Middle frontal gyrus (tissue), 1 donor: ENCODE measurements at regions not wholly inside any gene's neighbourhood (a gene's known extent, or its start where the extent isn't known, plus 50 kb on each side); places are given as distances from the start of the nearest gene placed in this dataset.
"Not testable (repeated sequence)": the region's sequence is repeated elsewhere in the genome, so short reads cannot be mapped to it uniquely, and the experiment has no call there.

ENCODE experiments used
- DNase-seq: peaks from one replicate; pipeline ENCODE4 v3.0.0-alpha.2; 2015; ENCODE audit warnings: low spot score; ENCODE audit errors: extremely low spot score

DNA sequence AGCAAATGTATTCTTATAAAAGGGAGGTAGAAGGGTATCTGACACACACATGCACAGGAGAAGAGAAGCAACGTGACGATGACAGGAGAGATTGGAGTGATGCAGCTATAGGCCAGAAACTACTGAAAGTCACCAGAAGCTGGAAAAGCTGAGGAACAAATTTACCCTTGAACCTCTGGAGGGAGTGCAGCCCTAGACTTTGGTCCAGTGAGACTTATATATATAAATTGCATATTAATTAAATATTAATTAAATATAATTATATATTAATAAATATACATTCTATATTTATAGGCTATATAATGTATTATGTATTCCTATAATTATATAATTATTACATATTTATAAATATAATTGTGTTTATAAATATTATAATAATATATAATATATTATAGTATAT, 96.5 kb upstream of the LMCD1 start:
- no peak for DNase-seq

DNA sequence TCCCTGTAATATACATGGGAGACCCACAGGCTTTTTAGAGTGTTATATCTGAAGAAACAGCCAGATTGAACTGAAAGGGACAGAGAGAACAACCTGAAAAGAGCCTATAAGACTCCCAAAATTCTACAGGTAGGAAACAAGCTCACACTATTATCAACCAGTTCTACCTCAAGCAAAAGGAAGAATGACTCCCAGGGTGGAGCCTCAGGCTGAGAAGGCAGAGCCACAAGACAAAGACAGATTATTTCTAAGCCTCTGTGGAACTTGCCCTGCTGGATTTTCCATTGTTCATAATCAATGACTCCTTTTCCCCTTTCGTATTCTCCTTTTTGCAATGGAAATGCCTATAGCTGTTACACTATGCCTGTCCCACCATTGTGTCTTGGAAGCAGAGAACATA, 95.1 kb upstream of the LMCD1 start:
- DNase-seq: no peak

DNA sequence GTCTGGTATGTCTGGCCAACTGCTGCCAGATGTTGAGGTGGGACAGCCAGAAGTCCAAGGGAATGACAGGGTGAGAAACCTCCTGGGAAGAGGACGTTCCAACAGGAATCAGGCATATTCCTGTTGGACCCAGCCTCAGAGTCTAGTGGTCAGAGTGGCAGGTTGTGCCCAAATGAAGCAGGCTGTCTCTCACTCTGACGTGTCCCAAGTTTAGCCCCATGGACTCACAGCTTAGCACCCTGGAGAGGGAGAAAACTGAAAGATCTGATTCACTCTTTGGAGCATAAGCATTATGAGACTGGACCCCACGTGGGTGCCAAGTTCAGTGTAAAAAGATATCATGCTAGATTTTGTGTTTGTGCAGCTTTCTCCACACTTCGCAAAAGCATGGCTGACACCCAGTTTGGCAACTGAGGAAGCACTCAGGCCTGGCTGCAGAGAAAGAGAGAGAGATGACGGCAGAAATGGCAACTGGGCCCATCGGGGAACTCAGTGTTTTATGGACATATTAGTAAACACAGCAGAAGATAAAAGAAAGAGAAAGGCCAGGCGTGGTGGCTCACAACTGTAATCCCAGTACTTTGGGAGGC, 88.2 kb upstream of the LMCD1 start:
- DNase-seq: no peak

DNA sequence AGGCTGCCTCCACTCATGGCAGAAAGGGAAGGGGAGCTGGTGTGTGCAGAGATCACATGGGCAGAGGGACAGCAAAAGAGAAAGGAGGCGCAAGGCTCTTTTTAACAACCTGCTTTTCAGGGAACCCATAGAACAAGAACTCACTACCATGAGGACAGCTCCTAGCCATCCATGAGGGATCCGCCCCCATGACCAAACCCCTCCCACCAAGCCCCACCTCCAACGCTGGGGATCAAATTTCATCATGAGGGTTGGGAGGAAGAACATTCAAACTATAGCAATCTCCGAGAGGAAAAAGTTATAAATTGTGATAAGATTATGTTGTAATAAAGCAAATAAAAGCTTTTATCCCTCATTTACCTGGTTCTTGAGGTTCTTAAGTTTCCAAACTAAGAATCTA, 84.7 kb upstream of the LMCD1 start:
- DNase-seq: no peak

DNA sequence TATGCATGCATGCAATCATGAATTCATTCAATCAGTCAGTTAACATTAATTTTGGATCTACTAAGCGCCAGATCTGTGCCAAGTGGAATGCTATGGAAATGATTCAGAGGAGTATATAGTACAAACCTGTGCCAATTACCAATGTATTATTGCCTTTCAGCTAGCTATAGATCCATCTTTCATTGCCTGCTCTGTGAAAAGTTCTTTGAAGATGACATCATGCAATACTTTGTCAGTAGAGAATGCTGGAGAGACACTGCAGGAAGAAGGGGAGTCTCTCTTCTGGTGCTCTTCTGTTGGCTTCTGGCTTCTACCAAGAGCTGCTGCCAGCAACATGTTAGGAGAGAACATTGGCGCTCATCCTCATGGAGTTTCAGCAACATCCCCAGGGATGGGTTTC, 81.0 kb upstream of the LMCD1 start:
- DNase-seq: no peak

DNA sequence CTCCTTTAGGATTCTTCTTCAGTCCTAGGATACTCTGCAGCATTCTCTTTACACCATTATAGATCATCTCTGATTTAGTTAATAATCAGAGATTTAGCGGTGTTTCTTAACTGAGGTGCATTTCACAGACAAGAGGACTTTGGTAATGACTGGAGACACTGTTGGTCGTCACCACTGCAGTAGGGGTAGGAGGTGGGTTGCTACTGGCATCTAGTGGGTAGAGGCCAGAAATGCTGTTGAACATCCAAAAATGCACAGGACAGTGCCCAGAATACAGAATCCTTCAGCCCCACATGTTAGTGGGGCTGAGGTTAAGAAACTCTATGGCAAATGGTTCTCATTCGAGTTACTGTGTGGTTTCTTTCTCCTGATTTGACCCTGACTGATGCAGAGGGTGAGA, 80.4 kb upstream of the LMCD1 start:
- no peak for DNase-seq

DNA sequence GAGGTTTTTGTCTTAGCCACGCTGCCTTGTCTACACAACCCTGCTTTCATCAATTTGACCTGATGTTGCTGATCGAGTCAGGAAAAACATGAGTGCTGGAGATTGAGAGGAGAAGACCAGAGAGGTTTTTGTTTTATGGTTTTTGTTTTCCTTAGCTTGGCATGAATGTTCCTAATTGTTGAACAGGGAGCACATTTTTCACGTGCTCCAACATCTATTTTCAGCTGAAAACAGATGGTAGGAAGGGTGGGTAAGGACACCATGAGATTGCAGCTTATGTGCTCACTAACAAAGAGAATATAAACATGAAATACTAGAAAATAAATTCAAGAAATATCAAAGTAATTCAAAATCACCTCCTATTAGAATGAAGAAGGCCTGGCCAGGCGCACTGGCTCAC, 79.9 kb upstream of the LMCD1 start:
- DNase-seq: no peak

DNA sequence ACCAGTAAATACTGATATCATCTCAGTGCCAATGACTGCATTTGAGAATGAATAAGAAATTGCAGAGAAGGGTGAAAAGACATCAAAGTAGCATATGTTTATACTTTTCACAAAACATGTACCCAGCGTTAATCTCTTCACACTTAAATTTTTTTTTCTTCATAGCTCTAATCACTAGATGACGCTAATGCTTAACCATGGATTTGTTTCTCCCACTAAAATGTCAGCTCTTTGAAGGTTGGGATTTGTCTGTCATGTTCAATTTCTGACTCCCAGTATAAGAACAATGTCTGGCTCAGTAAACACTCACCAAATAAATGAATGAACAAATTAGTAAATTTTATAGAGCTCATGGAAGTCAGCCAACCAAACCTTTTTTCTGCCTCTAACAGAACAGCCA, 78.3 kb upstream of the LMCD1 start:
- DNase-seq: no peak

DNA sequence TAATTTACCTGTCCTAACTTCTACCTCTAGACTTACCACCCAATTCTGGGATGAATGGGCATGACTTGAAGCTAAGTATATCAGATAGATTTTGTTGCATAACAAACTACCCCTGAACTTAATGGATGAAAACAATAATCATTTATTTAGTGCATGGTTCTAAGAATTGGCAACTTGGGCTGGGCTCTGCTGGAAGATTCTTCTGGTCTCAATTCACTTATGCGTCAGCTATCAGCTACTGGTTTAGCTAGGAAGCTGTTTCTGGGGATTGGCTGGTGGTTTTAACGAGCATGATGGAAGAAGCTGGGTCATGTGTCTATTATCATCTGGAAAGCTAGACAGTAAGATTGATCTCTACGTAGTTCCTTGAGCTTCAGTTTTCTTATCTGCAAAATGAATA, 77.3 kb upstream of the LMCD1 start:
- no peak for DNase-seq

DNA sequence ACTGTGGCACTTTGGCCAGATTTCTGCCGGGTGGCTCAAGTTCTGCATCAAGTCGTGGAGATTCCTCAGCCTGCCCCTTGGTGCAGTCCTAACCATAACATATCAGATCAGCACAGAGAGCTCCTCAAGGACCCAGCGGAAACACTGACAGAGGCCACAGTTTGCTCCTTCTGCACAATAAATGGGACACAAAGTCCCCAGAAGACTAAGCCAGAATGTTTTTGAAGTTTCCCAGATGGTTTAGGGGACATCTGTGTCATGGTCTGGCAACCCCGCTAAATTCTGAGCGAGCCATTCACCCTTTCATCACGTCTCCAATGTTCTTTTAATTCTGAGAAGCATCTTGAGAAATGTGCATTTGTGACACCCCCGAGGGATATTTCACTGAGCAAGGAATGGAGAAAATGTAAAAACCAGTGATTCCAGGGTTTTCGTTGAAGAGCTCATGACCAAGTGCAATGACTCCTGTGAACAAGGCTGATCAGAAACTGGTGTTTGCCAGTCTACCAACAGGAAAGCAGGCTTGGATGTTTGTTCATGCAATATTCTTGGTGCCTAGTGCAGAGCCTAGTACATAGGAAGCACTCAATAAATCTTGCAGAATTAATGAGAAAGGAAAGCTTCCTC, 64.8 kb upstream of the LMCD1 start:
- DNase-seq: no peak

DNA sequence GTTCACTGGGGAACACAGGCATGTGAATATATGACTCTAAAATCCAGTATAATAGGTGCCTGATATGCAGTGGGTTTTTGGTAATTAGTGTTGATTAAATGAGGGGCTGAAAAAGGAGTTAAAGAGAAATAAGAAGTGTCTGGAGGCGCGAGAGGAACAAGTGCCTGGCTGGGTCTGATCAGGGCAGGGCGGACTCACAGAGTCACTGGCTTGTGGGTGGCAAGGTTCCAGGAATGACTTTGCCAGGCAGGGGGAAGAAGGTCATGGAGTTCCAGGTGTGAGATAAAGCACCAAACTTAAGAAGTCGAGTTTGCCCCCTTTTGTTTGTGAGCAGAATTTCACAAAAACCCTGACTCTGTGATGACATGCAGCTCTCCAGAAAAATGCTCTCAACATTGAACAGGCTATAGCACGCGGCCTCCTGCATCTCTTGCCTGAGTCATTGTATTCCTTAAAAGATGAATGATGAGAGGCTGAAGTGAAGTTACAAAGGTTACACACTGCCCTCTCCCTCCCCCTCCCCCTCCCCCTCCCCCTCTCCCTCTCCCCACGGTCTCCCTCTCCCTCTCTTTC, 63.0 kb upstream of the LMCD1 start:
- no peak for DNase-seq

DNA sequence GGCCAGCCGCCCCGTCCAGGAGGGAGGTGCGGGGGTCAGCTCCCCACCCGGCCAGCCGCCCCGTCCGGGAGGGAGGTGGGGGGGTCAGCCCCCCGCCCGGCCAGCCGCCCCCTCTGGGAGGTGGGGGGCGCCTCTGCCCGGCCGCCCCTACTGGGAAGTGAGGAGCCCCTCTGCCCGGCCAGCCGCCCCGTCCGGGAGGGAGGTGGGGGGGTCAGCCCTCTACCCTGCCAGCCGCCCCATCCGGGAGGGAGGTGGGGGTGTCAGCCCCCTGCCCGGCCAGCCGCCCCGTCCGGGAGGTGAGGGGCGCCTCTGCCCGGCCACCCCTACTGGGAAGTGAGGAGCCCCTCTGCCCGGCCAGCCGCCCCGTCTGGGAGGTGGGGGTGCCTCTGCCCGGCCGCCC, 61.5 kb upstream of the LMCD1 start:
- DNase-seq: not testable (repeated sequence)

DNA sequence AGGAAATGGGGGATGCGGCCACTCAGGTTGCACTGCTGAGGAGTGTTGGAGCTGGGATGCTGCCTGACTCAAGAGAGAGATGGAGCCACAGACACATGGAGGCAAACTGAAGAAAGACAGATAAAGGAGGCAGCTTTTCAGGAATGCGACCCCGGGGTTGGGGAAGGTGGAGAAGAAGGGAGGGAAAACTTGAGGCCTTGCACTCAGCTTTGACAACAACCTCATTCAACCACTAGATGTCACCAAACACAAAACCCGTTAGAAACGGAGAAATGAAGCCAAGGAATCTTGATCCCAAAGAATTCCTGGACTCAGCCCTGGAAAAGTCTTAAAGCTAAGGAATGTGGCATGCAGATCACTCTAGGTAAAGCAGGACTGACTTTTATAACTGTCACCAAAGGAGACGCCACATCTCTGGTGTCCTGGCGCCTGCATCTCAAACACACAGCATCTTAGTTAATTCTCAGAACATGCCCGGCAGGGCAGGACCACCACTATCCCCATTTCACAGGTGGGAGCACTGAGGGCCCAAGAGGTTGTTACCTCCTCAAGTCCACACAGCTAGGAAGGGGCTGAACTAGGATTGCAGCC, 59.6 kb upstream of the LMCD1 start:
- peak; percentile 51 for DNase-seq

DNA sequence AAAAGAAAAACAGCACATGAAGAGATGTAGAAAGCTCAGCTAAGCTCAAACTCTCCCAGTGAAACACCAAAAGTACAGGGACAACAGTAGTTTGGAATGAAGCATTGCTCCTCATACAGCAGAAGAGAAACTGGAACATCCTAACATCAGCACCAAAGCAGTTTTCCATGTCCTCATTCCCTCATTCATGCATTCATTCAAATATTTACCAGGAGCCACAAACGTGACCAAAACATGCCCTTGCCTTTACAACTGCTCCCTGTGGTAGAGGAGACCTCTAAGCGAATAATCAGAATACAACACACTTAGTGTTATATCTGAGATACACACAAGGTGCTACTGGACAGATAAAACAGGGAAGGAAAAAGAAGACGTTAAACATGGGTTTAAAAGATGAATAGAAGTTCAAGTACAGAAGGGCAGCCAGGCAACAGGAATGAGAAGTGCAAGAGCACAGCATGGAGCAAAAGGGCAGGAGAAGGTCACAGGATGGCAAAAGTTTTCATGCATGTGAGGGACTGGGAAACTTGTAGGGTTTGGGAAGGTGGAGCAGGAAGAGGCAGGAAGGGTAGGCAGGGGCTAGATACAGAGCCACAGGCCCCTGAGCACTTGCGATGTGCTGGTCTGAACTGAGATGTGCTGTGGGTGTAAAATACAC, 58.5 kb upstream of the LMCD1 start:
- no peak for DNase-seq

DNA sequence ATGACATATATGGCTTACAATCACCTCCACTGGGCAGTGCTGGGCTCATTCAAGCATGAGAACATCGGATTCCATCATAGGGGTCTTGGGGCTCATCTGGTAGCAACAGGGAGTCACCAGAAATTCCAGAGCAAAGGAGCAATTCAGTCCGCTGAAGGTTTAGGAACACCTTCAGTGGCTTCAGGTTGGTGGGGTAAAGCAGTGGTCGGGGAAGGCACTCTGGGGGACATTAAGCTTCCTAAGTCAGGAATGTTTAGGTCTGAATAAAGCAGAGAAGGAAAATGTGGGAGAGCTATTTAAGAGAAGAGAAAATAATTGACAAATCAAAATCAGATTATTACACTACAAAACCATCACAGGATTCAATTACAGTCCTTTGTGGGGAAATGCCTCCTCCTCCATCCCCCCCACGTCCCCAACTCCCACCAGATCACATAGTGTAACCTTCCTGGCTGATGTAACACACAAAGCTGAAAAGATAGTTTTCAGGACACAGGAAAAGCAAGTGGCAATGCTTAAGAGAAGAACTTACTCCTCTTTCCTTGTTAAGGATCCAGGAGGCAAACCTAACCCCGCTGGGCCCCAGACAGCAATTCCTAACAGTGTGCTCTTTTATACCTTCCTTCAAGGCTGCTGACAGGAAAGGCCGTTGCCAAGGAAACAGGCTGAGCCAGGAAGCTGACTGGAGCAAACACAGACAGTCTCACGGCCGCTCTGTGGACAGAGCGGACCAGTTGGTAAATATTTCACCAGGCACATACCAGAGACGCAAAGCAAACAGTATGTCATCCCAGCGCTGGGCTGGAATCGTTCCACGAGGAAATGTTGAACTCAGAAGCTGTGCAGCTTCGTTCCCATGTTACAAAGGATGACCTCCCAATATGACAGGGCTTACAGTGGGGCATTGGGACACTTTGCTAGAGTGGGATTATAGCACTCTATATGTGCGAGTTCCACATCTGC, 57.5 kb upstream of the LMCD1 start:
- DNase-seq: no peak

DNA sequence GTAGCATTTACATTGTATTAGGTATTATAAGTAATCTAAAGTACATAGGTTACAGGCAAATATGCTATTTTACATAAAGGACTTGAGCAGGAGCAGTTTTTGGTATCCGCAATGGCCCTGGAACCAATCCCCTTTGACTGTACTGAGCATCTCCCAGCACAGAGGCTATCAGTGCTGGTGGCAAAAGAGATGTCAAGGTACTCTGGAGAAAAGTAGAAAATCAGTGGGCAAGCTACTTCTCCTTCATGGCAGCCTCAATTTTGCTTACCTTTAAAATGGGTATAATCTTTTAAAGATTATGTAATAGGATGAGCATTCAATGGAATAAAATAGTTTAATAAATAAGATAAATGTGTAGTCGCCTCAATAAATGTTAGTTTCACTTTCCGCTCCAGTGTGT, 56.7 kb upstream of the LMCD1 start:
- no peak for DNase-seq

DNA sequence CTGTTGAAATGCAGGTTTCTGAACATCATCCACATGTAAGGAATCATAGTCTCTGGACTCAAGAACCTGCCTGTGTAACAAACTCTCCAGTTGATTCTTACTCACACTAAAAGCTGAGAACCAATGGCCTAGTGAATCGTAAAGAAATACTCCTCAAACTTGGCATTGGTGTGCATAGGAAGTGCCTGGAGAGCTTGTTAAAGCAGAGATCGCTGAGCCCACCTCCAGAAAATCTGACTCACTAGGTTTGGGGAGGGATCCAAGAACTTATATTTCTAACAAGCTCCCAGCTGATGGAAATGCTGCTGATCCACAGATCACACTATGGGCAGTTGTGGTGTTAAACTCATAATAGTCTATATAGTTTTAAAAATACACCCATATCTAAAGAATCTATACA, 55.8 kb upstream of the LMCD1 start:
- DNase-seq: peak; percentile 36

DNA sequence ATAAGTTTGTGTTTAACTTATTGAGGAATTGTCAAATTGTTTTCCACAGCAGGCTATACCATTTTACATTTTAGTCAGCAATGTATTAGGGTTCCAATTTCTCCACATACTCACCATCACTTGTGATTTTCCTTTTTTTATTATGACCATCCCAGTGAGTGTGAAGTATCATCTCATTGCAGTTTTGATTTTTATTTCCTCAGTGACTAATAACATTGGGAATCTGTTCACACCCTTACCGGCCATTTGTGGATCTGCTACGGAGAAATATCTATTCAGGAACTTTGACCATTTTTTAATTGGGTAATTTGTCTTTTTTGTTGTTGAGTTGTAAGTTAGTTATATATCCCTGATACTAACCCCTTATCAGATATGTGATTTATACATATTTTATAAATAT, 54.8 kb upstream of the LMCD1 start:
- DNase-seq: no peak

DNA sequence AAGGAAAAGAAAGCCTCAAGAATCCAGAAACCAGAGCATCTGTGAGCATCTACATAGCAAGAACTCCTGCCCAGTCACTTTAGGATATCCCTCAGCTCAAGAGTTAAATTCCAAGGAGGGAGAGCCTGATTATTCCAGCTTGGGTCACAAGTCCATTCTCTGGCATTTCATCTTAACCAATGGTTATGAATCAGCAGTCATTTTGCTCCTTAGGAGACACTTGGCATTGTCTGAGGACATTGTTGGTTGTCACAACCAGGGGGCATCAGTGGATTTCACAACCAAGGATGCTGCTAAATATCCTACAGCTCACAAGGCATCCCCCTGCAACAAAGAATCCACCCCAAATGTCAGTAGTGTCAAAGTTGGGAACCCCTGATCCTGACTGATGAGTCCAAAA, 51.0 kb upstream of the LMCD1 start:
- no peak for DNase-seq

DNA sequence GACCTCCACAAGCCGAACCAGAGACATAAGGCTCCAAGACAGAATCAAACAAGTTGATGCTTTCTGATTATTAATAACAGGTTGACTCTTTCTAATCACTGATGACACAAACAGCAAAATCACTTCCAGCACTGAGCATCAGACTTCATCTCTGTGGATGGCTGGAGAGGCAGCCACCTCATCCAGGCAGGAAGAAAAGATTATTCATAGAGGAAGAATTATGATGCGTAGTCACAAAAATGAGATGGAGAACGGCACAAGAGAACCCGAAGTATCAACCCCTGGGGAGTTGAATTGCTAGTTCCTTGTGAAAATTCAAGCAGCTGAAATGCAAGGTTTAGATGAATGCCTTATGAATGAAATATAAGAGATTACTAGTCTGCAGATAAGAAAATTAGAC, 49.9 kb upstream of the LMCD1 start:
- DNase-seq: no peak
